ENCODE measurements at regions not wholly inside any gene's neighbourhood (a gene's known extent, or its start where the extent isn't known, plus 50 kb on each side); places are given as distances from the start of the nearest gene placed in this dataset.

GRCh38 chr15:47212222-47213010 lies 504.9 kb upstream of the SEMA6D start:
- no peak for DNase-seq

DNA sequence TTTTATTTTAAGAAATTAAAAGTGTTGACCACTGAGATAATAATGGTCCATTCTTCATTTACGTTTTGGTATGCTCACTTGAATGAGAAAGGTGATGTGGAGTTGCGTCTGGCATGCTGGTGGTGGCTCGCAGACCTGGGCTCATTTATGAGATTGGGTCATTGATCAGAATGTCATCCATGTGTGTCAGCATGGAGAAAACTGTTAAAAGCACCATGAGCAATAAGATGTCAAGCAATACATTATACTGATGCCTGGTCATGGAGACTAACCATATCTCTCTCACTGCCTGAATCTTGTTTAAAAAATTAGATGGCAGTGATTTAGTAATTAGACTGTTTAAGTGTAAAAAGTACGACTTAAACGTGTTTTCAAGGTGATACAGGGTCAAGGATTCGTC lies 503.4 kb upstream of the SEMA6D start:
- no peak for DNase-seq

- no peak for DNase-seq
These were observed 499.0 kb upstream of the SEMA6D start for GRCh38 chr15:47218295-47218694.

DNA sequence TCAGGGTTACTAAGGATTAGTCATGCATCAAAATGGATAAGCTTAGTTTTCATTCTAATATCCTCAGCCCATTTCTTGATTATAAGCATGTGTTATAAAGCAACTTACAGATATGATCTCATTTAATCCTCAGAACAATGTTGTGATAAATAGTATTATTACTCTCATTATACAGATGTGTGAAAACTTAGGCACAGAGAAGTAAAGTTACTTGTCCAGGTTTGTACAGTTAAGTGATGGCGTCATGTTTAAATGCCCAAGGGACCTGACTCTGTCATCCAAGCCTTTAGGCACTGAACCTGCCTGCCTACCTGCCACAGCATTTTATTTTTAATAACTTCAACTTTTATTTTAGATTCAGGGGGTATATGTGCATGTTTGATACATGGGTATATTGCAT lies 472.9 kb upstream of the SEMA6D start:
- DNase-seq = no peak

GRCh38 chr15:47246317-47246716 lies 471.0 kb upstream of the SEMA6D start:
- DNase-seq = no peak

DNA sequence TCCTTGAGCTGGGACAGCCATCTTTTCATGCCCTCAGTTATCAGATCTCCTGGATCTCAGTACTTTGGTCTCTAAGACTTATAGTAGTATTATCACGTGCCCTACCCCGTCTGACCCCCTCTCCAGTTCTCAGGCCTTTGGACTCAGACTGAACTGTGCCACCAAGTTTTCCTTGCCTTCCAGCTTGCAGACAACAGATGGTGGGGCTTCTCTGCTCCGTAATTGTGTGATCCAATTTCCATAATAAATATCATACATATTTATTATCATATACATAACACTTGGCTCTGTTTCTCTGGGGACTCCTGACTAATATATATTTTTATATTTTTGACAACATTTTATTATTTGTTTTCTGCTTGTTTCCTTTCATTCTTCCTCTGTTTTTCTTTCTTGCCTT lies 458.8 kb upstream of the SEMA6D start:
- no peak for DNase-seq

DNA sequence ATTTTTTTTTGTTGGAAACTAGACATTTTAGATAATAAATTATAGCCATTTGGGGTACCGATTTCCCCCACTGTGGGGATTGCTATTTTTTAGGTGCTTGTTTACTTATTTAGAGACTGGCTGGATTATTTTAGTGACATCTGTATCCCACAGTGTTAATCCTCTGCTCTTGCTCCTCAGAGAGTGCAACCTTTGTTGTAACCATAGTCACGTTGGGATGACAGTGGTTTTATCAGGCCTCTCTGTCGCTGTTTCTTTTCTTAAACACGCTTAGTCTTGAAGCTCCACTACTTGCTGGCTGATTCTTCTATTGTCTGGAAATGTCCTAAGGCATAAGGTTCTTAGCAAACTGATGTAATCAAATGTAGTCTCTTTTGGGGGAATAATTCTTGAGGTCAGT lies 451.6 kb upstream of the SEMA6D start:
- DNase-seq = no peak

- DNase-seq = no peak
These were observed 450.7 kb upstream of the SEMA6D start for GRCh38 chr15:47266566-47266965.

DNA sequence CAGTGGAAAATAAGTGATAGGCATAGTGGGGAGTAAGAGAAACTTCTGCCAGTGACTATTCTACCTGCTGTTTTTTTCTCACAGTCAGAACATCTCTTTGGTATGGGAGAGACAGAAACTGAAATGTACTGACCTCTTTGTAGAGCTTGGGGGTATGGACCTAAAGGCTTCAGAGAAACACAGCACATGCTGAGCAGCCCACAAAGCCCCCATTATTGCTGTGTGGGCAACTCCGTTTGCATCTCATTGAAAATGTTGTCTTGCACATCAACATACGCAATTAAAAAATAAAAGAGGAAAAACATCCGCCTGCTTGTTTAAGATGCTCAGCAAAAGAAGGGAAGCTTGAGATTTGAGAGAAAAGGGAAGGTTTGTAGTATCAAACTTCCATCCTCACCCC lies 443.4 kb upstream of the SEMA6D start:
- DNase-seq = no peak

GRCh38 chr15:47283246-47283645 lies 434.1 kb upstream of the SEMA6D start:
- DNase-seq = no peak

GRCh38 chr15:47288794-47289193 lies 428.5 kb upstream of the SEMA6D start:
- DNase-seq = no peak

DNA sequence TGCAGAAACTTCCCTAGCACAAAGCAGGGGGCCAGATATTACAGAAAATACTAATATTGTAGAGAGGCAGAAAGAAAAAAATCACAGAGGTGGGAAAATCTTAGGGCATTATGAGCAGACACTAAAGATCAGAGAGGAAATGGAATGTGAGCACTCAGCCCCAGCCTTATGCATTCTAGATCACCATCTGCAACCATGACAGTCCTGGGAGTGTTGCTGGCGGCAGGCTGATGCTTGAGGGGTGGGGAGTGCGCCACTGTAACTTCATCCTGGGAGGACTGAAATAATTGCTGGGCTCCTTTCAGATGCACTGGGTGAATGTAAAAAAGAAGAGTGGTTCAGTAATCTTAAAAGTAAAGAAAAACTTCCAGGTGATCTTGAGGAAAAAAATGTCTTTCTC lies 427.6 kb upstream of the SEMA6D start:
- no peak for DNase-seq

GRCh38 chr15:47291767-47292166 lies 425.5 kb upstream of the SEMA6D start:
- no peak for DNase-seq

DNA sequence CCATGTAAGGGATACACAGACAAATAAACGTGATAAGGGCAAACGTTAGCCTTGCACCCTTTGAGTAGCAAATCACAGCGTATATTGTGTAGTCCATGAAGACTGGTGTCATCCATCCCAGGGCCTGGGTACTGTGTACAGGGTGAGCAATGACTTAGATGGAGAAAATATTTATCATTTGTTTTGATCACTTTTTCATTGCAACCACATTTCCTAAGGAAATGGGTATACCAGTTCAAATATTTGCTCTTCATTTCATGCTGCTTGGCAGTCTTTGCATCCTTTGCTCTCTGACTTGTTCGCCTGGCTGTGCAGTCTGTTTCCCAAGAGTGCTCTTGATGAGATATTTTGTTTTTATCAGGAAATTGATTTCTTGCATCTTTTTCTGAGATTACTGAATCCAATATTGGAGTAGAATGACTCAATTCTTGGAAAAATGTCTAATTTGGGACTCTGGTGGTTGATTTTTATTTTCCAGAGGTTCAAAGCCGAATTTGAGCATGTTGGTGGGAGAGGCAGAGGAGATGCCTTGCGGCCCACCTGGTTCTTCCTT lies 424.6 kb upstream of the SEMA6D start:
- no peak for DNase-seq

DNA sequence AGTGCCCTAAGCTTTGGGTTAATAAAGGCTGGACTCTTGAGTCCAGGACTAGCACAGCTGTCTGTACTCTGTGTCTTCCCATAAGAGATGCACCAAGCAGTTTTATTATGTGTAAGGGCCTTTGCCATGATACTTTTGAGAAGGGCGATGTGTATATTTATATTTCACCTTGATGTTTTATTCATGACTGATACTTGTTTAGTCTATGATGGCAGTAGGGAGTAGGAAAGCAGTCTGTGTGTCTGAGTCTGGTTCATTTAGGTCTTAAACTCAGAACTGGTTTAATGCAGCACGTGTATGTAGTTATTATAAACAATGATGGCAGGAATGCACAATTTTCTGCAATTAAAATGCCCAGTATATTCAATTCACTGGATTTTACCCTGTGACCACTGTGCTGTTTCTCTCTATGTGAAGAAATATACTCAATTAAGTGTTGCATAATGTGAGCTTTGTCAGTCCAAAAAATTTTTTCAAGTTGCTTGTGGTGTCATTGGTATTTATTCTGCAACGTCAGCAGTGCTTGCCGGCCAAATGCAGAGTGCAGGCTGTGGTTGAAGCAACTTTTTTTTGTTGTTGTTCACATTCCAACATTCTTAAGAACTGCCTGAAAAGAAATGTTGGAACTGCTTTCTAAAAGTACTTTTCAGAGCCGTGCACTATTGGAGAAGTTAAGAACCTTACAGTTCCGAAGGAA lies 423.7 kb upstream of the SEMA6D start:
- DNase-seq = peak; percentile 36

DNA sequence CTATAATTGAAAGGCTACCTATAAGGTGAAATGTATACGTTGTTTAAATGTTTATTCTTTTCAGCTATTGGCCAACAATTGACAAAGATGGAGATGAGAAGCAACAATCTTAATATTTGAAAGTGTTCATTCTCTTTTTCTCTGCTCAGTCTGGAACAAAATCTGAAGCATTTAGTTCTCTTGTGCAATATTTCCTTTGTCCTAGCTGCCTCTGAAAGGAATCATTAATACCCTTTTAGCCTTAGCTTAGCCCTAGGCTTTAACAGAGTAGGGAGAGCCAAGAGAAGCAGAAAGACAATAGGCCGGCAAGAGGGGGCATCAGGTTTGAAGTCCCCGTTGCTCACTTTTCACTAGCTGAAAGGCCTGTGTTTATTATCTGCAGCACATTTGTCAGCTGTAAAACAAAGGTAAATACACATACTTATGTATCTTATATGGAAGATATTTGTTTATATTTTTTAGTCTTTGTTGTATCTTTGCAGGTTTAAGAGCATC lies 422.5 kb upstream of the SEMA6D start:
- DNase-seq = no peak

GRCh38 chr15:47296881-47297280 lies 420.4 kb upstream of the SEMA6D start:
- DNase-seq = no peak

DNA sequence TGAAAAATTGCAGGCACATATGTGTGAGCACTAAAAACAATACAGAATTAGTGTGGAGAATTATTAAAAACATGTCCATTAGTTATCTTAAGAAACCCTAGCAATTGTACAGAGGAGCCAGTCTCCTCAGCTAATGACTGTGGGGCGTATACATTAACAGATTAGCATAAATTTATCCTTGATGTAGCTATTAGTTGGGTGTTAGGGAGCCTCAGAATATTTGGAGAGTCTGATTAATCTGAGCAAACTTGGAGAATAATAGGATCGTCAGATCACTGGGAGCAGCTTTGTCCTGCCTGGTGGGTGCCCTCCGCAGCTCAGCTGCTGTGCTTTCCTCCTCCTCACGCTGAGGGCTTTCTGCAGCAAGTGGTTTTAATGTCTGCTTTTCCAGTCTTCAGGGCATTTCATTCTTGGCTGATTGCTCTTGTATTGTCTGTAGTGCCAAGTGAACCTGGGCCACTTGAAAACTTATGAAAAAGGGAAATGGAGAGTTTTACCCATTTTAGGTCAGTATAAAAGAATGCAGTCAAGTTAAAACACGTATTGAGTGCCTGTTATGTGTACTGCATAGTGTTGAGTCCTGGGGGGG lies 417.4 kb upstream of the SEMA6D start:
- DNase-seq = no peak

DNA sequence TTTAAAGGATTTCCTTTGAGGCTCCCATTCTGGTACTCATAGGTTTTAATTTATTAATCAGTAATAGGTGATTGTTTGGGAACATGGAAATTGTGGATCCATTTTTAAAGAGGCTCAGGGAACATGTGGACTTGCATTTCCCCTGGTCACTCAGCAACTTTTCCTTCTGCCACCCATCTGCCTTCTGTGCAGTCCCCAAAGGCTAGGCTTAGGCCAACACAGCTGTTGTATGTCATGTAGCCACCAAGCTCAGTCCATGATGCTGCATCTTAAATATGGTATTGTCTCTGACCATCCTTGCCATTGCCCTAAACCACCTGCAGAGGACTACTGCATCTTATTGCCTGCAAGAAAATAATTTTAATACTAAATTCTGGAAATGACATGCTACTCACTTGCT lies 416.7 kb upstream of the SEMA6D start:
- DNase-seq = no peak

- DNase-seq = no peak
These were observed 415.8 kb upstream of the SEMA6D start for GRCh38 chr15:47301481-47301880.

DNA sequence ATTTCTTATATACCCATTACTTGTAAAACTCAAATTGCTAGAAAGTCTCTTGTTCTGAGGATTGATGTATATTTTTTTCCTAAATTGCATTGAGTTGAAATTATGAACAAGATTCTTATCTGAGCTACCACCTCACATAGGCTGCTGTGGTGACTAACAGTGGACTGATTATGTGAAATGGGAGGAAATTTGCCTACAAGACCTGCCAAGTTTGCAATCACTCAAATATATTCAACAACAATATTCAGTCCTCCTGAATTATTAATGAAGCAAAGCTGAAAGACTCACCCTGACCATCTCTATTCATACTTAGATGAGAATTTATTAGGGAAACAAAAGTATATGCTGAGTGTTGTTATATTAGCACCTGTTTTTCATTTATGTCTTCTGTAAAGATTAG lies 412.6 kb upstream of the SEMA6D start:
- DNase-seq = no peak

- no peak for DNase-seq
These were observed 405.1 kb upstream of the SEMA6D start for GRCh38 chr15:47312161-47312560.
